ENCODE measurements at regions not wholly inside any gene's neighbourhood (a gene's known extent, or its start where the extent isn't known, plus 50 kb on each side); places are given as distances from the start of the nearest gene placed in this dataset.

DNA sequence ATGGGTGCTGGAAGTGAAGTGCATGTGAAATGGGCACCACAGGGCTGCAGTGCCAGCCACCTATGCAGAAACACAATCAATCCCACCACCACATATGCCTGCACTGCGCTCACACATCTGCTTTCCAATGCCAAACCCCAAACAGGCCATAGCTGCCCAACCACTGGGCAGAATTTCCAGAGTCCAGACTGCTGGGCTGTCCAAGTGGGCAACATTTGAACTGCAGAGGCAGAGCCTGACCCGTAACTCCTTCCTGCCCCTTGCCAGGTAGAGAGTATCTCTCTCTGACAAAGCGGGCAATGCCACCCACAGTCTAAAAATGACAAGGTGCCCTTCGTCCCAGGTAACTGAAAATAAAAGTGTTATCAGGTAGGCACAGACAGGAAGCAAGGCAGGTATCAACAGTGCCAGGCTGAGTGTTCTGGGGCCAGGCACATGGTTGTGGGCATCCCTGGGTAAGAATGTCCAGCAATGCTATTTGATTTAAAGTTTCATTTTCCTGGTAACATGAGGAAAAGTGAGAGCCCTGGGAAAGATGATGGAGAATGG is 79.5 kb downstream of the FOXA2 start:
- DNase-seq (ENCODE audit: low read depth) = no peak

DNA sequence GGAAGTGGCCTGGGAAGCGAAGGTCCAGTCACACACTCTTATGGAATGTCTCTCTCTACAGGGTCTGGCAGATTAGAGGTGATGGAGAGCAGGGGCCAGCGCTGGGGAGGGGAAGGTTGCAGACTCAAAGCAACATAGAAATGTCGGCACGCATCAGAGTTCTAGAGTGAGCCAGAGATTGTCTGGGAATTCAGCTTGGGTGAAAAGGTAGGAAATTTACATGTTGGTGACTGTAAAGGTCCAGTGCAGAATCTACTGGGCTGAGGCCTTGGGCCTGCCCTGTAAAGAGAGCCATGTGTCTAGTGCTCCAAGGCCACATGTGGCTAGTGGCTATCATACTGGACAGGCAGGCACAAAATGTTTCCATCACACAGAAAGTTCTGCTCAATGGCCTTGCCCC is 80.8 kb downstream of the FOXA2 start:
- no peak for DNase-seq (ENCODE audit: low read depth)

DNA sequence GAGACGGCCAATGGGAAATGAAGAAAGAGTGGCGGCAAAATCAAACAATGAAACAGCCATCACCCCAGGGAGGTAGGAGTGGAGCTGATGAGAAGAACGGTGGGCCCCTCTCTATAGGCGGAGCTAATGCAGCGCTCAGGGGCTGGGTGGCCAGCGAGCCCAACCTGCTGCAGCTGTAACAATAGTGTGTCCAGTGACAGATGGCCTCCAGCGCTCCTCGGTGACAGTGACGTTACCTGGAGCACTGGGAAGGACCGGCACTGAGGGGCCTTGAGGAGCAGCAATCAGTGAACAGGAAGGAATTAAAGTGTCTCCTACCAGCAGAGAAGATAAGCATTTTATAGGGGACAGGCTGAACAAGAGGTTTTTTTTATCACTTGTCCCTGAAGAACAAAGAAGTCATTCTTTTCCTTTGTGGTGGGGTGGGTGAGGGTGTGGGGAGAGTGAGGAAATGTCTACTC is 81.6 kb downstream of the FOXA2 start:
- no peak for DNase-seq (ENCODE audit: low read depth)

DNA sequence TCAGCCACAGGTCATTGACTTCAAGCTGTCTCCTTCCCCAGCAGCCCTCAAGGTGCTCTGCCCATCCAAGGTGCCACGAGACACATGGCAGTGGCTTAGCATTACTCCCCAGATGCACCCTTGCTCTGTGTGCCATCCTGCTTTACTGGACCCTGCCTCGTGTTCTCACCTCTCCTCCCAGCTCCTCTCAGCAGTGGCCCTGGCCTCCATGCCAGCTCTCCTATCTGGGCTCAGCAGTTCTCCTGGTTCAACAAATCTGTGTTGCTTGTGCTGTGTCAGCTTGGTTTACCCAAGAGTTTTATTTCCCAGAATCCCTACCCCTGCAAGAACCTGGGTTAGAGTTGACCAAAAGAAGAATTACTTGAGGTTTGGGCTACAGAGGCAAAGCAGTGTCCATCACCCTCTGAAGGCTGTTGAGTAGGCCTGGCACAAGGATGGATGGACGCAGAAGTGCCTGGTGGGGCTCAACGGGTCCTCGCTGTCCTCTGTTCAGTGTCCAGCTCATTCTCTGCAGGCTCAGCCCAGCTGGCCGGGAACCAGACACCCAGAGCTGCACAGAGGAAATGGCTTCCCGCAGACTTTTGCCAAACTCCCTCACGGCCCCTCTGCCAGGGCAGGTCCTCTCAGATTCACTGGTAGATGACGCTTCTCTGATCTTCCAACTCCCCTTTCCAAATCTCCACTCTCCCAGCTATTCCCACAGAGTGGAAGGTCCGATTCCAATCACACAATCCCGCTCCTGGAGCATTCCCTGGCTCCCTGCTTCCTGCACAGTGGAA is 82.6 kb downstream of the FOXA2 start:
- no peak for DNase-seq (ENCODE audit: low read depth)

DNA sequence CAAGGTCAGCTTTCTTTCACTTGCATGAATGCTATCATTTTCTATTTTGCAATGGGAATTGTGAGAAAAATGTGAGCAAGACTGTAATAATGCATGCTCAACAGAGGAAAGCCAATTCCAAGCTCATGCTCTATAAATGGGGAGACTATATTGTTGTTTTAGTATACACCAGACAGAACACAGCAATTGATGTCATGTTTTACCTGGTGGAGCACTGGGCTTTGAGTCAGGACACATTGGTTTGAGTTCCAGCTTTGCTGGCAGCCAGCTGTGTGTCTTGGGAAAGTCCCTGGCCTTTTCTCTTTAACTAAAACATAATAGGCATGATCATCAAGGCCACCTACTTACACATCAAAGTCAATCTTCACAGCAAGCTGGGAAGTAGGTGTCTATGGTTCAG is 83.3 kb downstream of the FOXA2 start:
- no peak for DNase-seq (ENCODE audit: low read depth)

DNA sequence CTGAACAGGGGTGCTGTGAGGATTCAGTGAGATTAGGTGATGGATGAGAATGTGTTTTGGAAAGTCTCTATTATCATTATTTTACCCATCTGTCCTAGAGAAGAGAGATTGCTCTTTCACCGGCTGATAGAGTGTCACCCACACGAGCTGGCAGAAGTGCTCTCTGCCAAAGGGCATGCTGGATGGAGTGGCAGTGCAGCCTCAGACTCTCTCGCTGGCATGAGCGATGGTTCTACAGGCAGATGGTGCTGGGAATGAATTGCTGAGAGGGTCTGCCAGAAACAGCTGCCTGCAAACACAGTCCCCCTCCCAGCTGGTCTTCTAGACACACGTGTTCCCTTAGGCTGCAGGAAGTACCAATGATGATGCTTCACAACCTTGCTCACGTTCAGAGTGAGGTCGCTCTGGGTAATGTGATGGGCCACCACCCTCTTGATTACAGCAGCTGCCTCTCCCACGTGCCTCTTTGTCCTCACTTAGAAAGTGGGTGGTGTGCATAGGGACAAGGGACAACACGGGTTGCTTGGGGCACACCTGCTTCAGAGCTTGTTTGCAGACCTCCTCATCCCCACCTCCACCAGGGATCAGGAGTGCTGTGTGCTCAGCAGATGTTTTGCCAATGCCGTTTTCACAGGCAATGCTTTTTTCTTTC is 84.7 kb downstream of the FOXA2 start:
- no peak for DNase-seq (ENCODE audit: low read depth)

DNA sequence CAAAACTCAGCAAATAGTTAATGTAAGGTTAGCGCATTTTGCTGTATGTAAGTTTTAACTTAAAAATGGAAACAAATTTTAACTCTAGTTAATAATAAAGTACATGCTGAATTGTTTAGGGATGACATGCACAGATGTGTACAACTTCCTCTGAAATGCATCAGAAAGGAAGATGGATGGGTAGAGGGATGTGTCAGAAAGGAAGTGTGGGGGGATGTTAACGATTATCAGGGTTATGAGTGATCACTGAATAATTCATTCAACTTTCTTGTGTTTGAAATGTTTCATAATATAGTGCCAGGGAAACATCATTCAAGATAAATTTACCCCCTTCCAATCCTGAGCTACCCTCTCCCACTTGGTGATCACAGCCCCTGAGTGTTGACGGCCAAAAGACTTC is 87.6 kb downstream of the FOXA2 start:
- DNase-seq (ENCODE audit: low read depth) = no peak

DNA sequence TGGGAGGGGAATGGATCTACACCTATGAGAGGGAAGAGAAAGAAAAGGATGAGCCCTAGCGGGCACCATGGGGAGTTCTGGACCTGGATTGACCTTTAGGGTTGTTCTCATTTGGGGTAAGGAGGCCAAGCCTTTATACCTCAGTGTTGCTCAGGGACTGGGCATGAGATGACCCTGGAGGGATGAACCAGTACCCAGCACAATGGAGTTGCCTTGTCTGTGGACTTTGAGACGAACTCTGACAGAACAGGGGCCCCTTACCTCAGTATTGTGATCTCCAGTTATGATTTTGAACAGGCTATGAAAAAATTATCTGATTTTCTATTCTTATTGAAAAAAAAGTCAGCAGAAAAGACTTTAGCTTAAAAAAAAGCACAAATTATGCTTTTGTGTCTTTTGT is 88.6 kb downstream of the FOXA2 start:
- DNase-seq (ENCODE audit: low read depth) = no peak

DNA sequence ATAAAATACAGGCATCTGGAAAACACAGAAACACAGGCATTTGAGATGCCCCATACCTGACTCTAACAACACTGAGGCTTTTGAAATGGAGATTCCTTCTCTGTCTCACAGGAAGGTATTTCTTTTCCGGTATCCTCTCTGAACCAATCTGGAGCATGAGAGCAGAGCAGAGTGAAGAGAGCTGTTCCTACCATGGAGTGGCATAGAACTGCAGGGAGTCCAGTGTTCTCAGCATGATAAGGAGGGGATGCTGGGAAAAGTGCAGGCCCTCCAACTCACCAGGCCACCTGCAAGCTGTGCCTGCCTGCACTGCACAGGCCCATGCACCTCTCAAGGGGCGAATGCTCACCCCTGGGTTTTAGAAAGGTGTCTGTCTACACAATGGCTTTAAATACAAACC is 89.2 kb downstream of the FOXA2 start:
- DNase-seq (ENCODE audit: low read depth) = no peak

DNA sequence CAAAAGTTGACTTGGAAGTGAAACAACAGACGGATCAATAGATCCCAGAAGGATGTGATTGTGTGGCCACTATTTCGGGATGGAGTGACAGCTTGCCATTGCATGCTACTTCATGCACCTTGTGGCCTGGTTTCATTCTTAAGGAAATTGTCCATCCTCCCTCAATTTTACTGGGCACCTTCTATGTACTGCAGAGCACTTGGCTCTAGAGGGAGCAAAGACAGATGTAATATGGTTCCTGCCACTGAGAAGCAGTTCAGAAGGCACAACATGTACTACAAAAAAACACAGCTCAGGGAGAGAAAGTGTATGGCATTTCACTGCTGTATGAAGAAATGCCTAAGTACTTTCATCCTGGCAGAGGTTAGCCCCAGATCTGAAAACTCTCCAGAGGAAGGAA is 91.9 kb downstream of the FOXA2 start:
- no peak for DNase-seq (ENCODE audit: low read depth)

DNA sequence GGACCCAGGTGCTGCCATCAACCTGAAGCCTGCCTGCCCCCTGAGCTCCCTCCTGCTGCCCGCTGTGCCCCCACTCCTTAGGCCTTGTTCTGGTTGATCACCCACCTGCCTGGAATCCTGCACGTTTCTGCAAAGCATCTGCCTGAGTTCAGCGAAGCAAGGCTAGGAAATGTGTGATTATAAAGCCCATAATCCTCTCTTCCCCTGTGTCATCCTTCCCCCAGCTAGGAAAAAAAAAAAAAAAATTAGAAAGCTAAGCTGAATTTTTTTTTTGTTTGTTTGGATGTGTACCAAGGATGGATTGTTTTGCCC is 93.2 kb downstream of the FOXA2 start:
- DNase-seq (ENCODE audit: low read depth) = no peak

DNA sequence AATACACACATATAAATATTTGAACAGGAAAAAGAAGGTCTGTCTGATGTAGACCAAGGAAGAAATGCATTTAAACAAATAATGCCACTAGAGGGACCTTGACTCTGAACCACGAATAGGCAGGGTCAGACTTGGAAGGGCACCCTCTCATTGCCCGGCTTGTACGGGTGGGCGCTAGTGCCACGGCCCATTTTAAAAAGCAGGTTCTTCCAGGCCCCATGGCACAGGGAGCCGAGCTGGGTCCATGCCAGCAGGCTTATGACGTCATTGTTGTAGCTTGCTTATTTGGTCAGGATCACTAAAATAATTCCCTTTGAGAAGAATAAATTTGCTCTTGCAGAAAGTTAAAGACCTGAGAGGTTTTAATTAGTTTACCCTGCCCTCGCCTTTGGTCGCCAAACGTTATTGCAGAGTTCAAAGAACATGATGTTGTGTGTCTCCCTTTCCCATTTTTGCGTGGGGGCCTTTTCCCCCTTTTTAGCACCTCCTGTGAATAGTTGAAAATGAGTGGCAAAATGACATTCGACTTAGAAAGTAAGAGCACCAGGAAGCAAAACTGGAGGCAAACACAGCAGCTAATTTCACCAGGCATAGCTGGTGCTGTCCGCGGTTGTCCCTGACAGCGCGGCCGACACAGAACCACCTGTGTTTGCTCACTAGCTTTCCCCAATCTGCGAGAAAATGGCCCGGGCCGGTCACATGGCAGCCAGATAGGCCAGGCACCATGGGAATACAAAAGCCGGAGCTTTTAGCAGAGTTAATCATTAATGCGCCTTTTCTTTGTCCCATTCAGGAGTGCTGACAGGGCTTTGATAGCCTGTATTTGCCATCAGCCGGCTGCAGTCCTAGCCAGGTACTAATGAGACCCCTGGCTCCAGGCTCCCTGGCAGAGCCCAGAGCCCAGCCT is 93.8 kb downstream of the FOXA2 start:
- DNase-seq (ENCODE audit: low read depth) = no peak

DNA sequence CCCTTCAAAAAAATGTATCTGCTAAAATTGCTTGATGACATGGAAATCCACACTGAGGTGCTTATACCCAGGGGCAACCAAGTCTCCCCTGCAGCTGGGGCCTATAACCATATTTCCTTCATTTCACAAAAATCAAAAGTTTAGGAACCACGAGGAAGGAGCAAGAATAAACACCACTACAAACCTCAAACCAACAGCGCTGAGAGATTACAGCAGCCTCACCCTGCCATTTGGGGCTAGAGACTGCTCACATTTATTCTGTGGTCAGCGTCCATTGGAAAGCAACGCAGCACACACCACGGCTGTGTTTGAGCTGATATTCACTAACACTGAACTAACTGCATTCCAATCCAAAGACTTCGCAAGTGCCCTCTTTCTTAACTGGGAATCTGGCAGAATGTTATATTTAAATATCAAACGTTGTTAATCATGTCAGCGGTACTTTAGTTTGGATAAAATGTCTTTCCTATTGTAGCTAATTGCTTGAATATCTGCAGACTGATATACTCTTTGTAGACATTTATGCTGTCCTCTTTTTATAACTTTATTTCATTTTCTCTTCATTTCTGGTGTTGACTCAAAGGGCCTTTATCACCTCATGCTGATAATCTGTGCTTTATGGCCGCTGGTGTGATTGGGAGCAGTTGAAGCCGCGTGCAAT is 94.6 kb downstream of the FOXA2 start:
- DNase-seq (ENCODE audit: low read depth) = no peak

DNA sequence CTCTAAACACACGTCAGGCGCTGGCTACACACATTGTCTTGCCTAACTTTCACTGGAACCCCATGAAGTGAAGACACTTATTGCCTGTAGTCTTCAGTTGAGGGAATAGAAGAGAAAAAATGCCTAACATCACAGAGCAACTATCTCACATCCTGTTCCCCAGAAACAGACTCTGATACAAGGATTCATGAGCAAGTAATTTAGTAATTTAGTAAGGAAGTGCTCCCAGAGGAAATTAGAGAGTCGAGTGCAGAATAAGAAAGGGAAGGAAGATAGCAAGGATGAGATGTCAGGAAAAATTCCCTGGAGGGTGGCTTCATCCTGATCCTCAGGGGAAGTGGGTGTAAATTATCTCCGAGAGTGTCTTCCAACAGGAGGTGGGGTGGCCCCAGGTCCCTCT is 104.0 kb downstream of the FOXA2 start:
- no peak for DNase-seq (ENCODE audit: low read depth)

DNA sequence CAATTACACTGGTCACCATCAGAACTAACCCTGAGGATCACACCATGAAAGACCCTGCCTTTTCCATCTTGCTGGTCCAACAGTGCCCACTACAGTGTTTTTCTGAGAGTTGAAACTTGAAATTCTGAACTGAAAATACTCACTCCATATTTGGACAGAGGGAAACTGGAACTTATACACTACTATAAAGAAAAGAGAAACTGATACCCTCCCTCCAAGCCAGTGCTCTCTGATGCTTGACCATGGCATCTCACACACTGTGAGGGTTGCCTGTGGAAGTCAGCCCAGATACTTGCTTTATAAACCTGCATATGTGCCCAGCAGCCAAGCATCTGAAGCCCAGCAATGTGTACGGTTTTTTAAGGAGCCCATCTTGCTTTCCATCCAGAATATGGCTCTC is 108.7 kb downstream of the FOXA2 start:
- no peak for DNase-seq (ENCODE audit: low read depth)

DNA sequence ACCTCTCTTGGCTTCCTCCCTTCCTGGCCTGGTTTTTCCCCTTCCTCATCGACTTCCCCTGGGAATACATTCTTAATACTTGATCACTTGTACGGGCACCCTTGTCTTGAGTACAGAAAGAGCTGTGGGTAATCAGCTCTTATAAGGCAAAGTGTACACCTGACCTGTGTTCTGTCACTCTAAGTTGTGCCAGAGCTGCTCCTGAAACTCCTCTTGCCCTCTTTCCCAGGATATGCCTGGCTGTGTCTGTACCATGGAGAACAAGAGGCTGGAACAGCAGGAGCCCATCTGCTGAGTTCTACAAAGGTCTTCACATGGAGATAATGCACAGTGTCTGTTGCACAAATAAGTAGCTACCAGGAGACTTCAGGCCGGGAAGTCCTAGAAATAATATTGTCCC is 110.1 kb downstream of the FOXA2 start:
- DNase-seq (ENCODE audit: low read depth) = no peak

DNA sequence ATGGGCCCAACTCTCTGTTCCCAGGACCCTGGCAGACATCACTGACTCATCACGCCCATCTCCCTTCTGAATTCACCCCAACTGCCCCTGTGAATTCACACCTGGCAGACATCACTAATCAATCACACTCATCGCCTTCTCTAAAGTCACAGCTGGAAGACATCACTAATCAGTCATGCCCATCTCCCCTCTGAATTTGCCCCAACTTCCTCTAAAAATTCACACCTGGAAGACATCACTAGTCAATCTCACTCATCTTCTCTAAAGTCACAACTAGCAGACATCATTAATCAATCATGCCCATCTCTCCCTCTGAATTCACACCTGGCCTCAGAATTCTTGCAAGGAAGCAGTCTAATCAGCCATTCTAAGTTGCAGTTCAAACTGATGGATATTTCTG is 111.1 kb downstream of the FOXA2 start:
- no peak for DNase-seq (ENCODE audit: low read depth)

DNA sequence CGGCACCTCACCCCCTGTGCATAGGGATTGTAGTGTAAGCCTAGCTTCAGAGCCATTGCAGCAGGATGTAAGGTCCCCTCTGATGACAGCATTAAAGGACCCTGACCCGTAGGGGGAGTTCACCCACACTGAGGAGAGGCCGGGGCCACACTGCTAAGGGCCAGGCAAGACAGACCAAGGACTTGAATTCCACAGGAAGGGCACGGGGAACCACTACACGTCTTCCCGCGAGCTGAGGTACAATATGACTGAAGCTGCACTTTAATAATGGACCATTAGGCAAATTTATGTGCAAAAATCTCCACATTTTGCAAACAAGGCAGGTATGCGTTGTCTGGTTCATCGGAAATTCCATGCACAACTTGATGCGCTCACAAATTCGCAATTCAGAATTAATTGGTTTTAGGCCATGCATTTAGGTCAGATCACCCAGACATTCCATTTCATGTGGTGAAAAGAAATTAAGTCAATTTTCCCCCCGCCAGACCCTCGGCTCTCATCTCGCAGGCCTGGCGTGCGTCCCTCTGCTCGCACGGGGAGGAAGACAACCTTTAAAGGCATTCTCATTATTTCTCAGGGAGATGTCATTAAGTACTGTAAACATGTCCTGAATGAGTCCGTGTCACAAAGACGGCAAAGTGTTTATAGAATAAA is 111.8 kb downstream of the FOXA2 start:
- DNase-seq (ENCODE audit: low read depth) = no peak

DNA sequence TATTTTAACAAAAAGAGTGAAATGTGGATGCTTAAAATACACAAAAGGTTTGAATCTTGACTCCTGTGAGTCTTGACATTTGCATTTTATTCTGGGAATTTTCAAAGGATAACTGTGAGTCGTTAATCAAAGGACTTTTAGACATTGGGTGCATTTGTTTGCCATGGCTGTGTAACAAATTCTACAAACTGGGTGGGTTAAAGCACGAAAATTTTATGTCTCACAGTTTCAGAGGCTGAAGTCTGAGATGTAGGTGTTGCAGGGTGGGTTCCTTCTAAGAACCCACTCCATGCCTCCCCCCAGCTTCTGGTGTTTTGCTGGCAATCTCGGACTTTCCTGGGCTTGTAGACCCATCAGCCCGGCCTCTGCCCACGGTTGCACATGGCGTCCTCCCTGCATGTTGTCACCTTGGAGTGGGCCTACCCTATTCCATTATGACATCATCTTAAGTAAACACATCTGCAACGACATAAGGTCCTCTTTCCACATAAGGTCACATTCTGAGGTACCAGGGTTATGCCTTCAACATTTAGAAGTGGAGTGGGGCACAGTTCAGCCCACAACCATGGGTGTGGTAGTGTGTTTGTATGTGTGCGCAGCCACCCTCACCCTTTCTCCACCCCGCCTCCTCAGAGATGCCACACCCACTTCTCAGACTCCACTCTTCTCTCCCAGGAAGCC is 113.1 kb downstream of the FOXA2 start:
- DNase-seq (ENCODE audit: low read depth) = no peak

DNA sequence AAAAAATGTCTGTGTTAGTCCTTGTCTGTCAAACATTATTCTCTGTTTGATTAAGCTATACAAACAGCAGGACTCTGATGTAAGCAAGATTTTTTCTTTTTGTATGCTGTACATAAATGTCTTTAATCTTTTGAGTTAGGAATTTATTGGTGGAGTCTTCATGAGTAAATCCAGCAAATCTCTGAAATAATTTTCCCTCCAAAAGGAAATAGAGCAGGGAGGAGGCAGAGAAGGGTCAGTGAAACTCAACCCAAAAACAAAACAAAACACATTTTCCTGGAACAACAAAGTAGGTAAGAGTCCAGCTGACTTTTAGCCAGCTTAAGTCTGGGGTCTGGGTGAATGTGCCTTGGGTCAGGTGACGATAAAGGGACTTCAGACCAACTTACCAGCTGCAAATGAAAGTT is 113.7 kb downstream of the FOXA2 start:
- no peak for DNase-seq (ENCODE audit: low read depth)
